Daoy (cell line): ENCODE measurements at regions not wholly inside any gene's neighbourhood (a gene's known extent, or its start where the extent isn't known, plus 50 kb on each side); places are given as distances from the start of the nearest gene placed in this dataset.
A peak's percentile ranks its signal among the peaks of the same experiment; 100 is the strongest.

Experiments
- DNase-seq: peaks from one replicate; pipeline ENCODE4 v3.0.0-alpha.2; 2015; ENCODE audit warnings: low read depth

- DNase-seq, result no peak
These were observed 1362.8 kb downstream of the SLITRK5 start for GRCh38 chr13:89034015-89034414.

GRCh38 chr13:89052699-89053098, 1381.5 kb downstream of the SLITRK5 start:
- DNase-seq, result no peak

- no peak for DNase-seq
These were observed 1382.2 kb downstream of the SLITRK5 start for GRCh38 chr13:89053418-89053817.

GRCh38 chr13:89057274-89057673, 1386.1 kb downstream of the SLITRK5 start:
- no peak for DNase-seq

GRCh38 chr13:89057862-89058261, 1386.7 kb downstream of the SLITRK5 start:
- no peak for DNase-seq

GRCh38 chr13:89061821-89062220, 1390.7 kb downstream of the SLITRK5 start:
- DNase-seq, result no peak

GRCh38 chr13:89066868-89067466, 1395.8 kb downstream of the SLITRK5 start:
- peak; percentile 3 for DNase-seq

- no peak for DNase-seq
These were observed 1401.8 kb downstream of the SLITRK5 start for GRCh38 chr13:89072979-89073378.

GRCh38 chr13:89076622-89077021, 1405.5 kb downstream of the SLITRK5 start:
- no peak for DNase-seq

GRCh38 chr13:89082623-89083022, 1411.5 kb downstream of the SLITRK5 start:
- DNase-seq, result no peak

- peak; percentile 2 for DNase-seq
These were observed 1416.9 kb downstream of the SLITRK5 start for GRCh38 chr13:89088107-89088506.

GRCh38 chr13:89097994-89098393, 1426.8 kb downstream of the SLITRK5 start:
- no peak for DNase-seq

- DNase-seq, result no peak
These were observed 1442.6 kb downstream of the SLITRK5 start for GRCh38 chr13:89113744-89114143.

- no peak for DNase-seq
These were observed 1444.1 kb downstream of the SLITRK5 start for GRCh38 chr13:89115307-89115706.

- no peak for DNase-seq
These were observed 1465.5 kb downstream of the SLITRK5 start for GRCh38 chr13:89136678-89137077.

- no peak for DNase-seq
These were observed 1479.2 kb downstream of the SLITRK5 start for GRCh38 chr13:89150362-89150761.

- no peak for DNase-seq
These were observed 1482.8 kb downstream of the SLITRK5 start for GRCh38 chr13:89153941-89154340.

GRCh38 chr13:89163096-89163495, 1491.9 kb downstream of the SLITRK5 start:
- peak; percentile 68 for DNase-seq

- DNase-seq, result no peak
These were observed 1494.5 kb downstream of the SLITRK5 start for GRCh38 chr13:89165685-89166084.

GRCh38 chr13:89169951-89170350, 1498.8 kb downstream of the SLITRK5 start:
- DNase-seq, result no peak

GRCh38 chr13:89181041-89181440, 1509.9 kb downstream of the SLITRK5 start:
- DNase-seq, result no peak

GRCh38 chr13:89199138-89199537, 1528.0 kb downstream of the SLITRK5 start:
- no peak for DNase-seq

GRCh38 chr13:89204435-89204834, 1533.3 kb downstream of the SLITRK5 start:
- no peak for DNase-seq

GRCh38 chr13:89205856-89206520, 1534.8 kb downstream of the SLITRK5 start:
- DNase-seq, result no peak
